Gastroesophageal sphincter (tissue), 4 donors: ENCODE measurements at regions not wholly inside any gene's neighbourhood (a gene's known extent, or its start where the extent isn't known, plus 50 kb on each side); places are given as distances from the start of the nearest gene placed in this dataset.

ENCODE experiments used
- ATAC-seq: fragments of 150-250 bp; one replicate; pipeline ENCODE4 v1.9.1; 2016; ENCODE audit warnings: mild to moderate bottlenecking, moderate library complexity
- H3K27ac ChIP-seq, 4 donors: fragments of 200-600 bp; sonication (generic) in 3 of 4; 1 replicate in 3 of 4; 2 replicates in 1 of 4; pipeline ENCODE4 v1.5.1; 2016 to 2019
- H3K27me3 ChIP-seq: fragments of 200-600 bp; sonication (generic); one replicate; pipeline ENCODE4 v1.5.1; 2019
- H3K36me3 ChIP-seq, 2 donors: fragments of 200-600 bp; sonication (generic); one replicate each; pipeline ENCODE4 v1.5.1; 2019; ENCODE audit warnings: control low read depth in 1 of 2
- H3K4me1 ChIP-seq, 3 donors: fragments of 200-600 bp; sonication (generic); 1 replicate in 2 of 3; 2 replicates in 1 of 3; pipeline ENCODE4 v1.5.1; 2016 to 2019; ENCODE audit warnings: control low read depth in 2 of 3
- H3K4me3 ChIP-seq, 2 donors: fragments of 200-600 bp; sonication (generic); one replicate each; pipeline ENCODE4 v1.5.1; 2019; ENCODE audit warnings: mild to moderate bottlenecking in 1 of 2, moderate library complexity in 1 of 2
- H3K9me3 ChIP-seq, 3 donors: fragments of 200-600 bp; sonication (generic); one replicate each; pipeline ENCODE4 v1.5.1; 2017 to 2019; ENCODE audit warnings: control low read depth in 2 of 3
- CTCF ChIP-seq, 4 experiments: fragments of 200-600 bp in 2 of 4; fragments of 450-650 bp in 2 of 4; sonication (generic) in 1 of 4; IDR thresholded peaks; one replicate each; pipeline ENCODE4 v1.5.1; 2017 to 2019; ENCODE audit warnings: antibody characterized with exemption in 4 of 4, mild to moderate bottlenecking in 2 of 4, moderate library complexity in 2 of 4
- EP300 ChIP-seq: sonication (generic); formaldehyde crosslinking; IDR thresholded peaks from one replicate; pipeline ENCODE4 v1.6.1; 2017; ENCODE audit warnings: antibody characterized with exemption, mild to moderate bottlenecking
- POLR2A ChIP-seq, 2 donors: fragments of 450-650 bp; IDR thresholded peaks; one replicate each; pipeline ENCODE4 v1.6.1; 2017; ENCODE audit warnings: antibody characterized with exemption in 2 of 2, mild to moderate bottlenecking in 2 of 2, moderate library complexity in 1 of 2
- POLR2AphosphoS5 ChIP-seq: sonication (generic); formaldehyde crosslinking; IDR thresholded peaks from one replicate; pipeline ENCODE4 v1.6.1; 2017; ENCODE audit warnings: antibody characterized with exemption
- WGBS, 2 donors: methylation state at CpG; one replicate each; pipeline ENCODE4 v1.1.5; 2018; ENCODE audit warnings: low coverage in 1 of 2; 5-methylcytosine and 5-hydroxymethylcytosine counted together

- no peaks in the 10 kb centered on the region for H3K36me3 ChIP-seq
- no peak overlapping the region for H3K4me3 ChIP-seq
- no peaks in the 10 kb centered on the region for H3K4me1 ChIP-seq
- no peak for TF ChIP-seq POLR2AphosphoS5
- no peak for TF ChIP-seq CTCF (IDR thresholded peaks at IDR 0.05)
- TF ChIP-seq POLR2A (IDR thresholded peaks at IDR 0.05) = no peak
- no peak for TF ChIP-seq EP300
- ATAC-seq = no peak
- no peak overlapping the region for H3K27ac ChIP-seq
- no peaks in the 10 kb centered on the region for H3K9me3 ChIP-seq
- H3K27me3 ChIP-seq = no peaks in the 10 kb centered on the region
These were observed 160.7 kb upstream of the DTNA start for GRCh38 chr18:34549367-34549766.

GRCh38 chr18:34550156-34550555 is 159.9 kb upstream of the DTNA start:
- Histone ChIP-seq H3K9me3 (no peaks in the 10 kb centered on the region), H3K27ac (no peak overlapping the region), H3K4me1 (no peaks in the 10 kb centered on the region), H3K4me3 (no peak overlapping the region), H3K36me3 (no peaks in the 10 kb centered on the region), H3K27me3 (no peaks in the 10 kb centered on the region)
- no peak for TF ChIP-seq EP300
- TF ChIP-seq POLR2AphosphoS5 = no peak
- no peak for TF ChIP-seq CTCF (IDR thresholded peaks at IDR 0.05)
- TF ChIP-seq POLR2A (IDR thresholded peaks at IDR 0.05) = no peak
- no peak for ATAC-seq
- WGBS, 2 donors = 96 to 98% methylated on average over 3 to 4 of the region's 4 CpGs

- Histone ChIP-seq H3K36me3 (no peaks in the 10 kb centered on the region), H3K9me3 (no peaks in the 10 kb centered on the region), H3K4me1 (no peaks in the 10 kb centered on the region), H3K27me3 (no peaks in the 10 kb centered on the region), H3K27ac (no peak overlapping the region), H3K4me3 (no peak overlapping the region)
- ATAC-seq = no peak
- 80 to 82% methylated on average over 1 of the region's 1 CpG for WGBS, 2 donors
- TF ChIP-seq POLR2AphosphoS5 = no peak
- no peak for TF ChIP-seq CTCF (IDR thresholded peaks at IDR 0.05)
- TF ChIP-seq POLR2A (IDR thresholded peaks at IDR 0.05) = no peak
- no peak for TF ChIP-seq EP300
These were observed 159.2 kb upstream of the DTNA start for GRCh38 chr18:34550902-34551301.

GRCh38 chr18:34551824-34552223 is 158.3 kb upstream of the DTNA start:
- Histone ChIP-seq H3K4me3 (no peak overlapping the region), H3K9me3 (no peaks in the 10 kb centered on the region), H3K36me3 (no peaks in the 10 kb centered on the region), H3K27me3 (no peaks in the 10 kb centered on the region), H3K27ac (no peak overlapping the region), H3K4me1 (no peaks in the 10 kb centered on the region)
- no peak for ATAC-seq
- TF ChIP-seq POLR2A (IDR thresholded peaks at IDR 0.05) (no peak), POLR2AphosphoS5 (no peak), EP300 (no peak), CTCF (IDR thresholded peaks at IDR 0.05) (no peak)
- WGBS, 2 donors = 78 to 82% methylated on average over 2 of the region's 2 CpGs

GRCh38 chr18:34562252-34562870 is 147.7 kb upstream of the DTNA start:
- Histone ChIP-seq H3K36me3 (no peaks in the 10 kb centered on the region), H3K27ac (no peak overlapping the region), H3K4me1 (no peaks in the 10 kb centered on the region), H3K9me3 (no peaks in the 10 kb centered on the region), H3K27me3 (no peaks in the 10 kb centered on the region), H3K4me3 (no peak overlapping the region)
- TF ChIP-seq POLR2AphosphoS5 = no peak
- TF ChIP-seq POLR2A (IDR thresholded peaks at IDR 0.05) = no peak
- no peak for TF ChIP-seq CTCF (IDR thresholded peaks at IDR 0.05)
- no peak for TF ChIP-seq EP300
- ATAC-seq = no peak
- 73 to 76% methylated on average over 4 to 6 of the region's 6 CpGs for WGBS, 2 donors
